ENCODE measurements at regions not wholly inside any gene's neighbourhood (a gene's known extent, or its start where the extent isn't known, plus 50 kb on each side); places are given as distances from the start of the nearest gene placed in this dataset.
A peak's percentile ranks its signal among the peaks of the same experiment; 100 is the strongest.

GRCh38 chr19:21626924-21627697, 121.7 kb downstream of the ZNF429 start (continued):
- no peak for TF ChIP-seq AFF4 (CRISPR knock-in tag; IDR thresholded peaks at IDR 0.05)
- TF ChIP-seq CTCF (IDR thresholded peaks at IDR 0.05 in 2 of 3, conservative IDR thresholded peaks at IDR 0.05 in 1 of 3; ENCODE audit: insufficient read depth in 2 of 3, low read depth in 1 of 3, low read length in 3 of 3), result no peak

- Histone ChIP-seq H3K4me2 (ENCODE audit: insufficient read depth, low read length) (no peak overlapping the region), H3K36me3 (ENCODE audit: control insufficient read depth, insufficient read depth, low read length) (no peaks in the 10 kb centered on the region), H4K20me1 (replicated peaks; ENCODE audit: control insufficient read depth, insufficient read depth, low read length) (no peaks in the 10 kb centered on the region), H3K79me2 (ENCODE audit: control insufficient read depth, insufficient read depth, low read length) (no peaks in the 10 kb centered on the region), H2AFZ (ENCODE audit: low read depth, low read length) (no peak overlapping the region), H3K27ac (ENCODE audit: extremely low read depth, low read depth, low read length) (peak overlapping the region; percentile 46; the same call in 1 of the 3 replicates), H3K9ac (ENCODE audit: insufficient read depth in 1 of 2, low read depth in 2 of 2, low read length in 2 of 2) (no peak overlapping the region), H3K4me3 (no peak overlapping the region), H3K4me1 (replicated peaks in 1 of 2; ENCODE audit: control insufficient read depth in 2 of 2, insufficient read depth in 2 of 2, low read length in 2 of 2) (peaks cover 0 to 34% of the 10 kb centered on the region in 2 experiments; a peak in 4 of 5 replicates), H3K9me3 (replicated peaks; ENCODE audit: control insufficient read depth, insufficient read depth, low read depth, low read length) (no peaks in the 10 kb centered on the region), H3K9me1 (ENCODE audit: control insufficient read depth, insufficient read depth, low read length) (no peaks in the 10 kb centered on the region), H3K27me3 (ENCODE audit: control insufficient read depth in 2 of 2, insufficient read depth in 2 of 2, low read length in 2 of 2) (no peaks in the 10 kb centered on the region)
- FAIRE-seq (no peak), ATAC-seq (no peak), DNase-seq (ENCODE audit: extremely low read depth in 1 of 4, low spot score in 3 of 4) (no peak)
- no TSS peak for BruUV-seq (replicated peaks)
- POLR2A ChIA-PET, result interaction anchor here (0.6 to 1.4 kb wide), 4 partner anchors 11 to 1859 kb away, joined by 3 to 6 read pairs (median 4); no protein-coding TSS in a partner anchor
- in situ Hi-C loops (cut with MboI) (no loop called here), intact Hi-C loops (cut with micrococcal nuclease) (no loop called here)
- TF ChIP-seq ATF7 (IDR thresholded peaks at IDR 0.05) (peak; percentile 59; the same call in 1 of the 2 replicates), ATF1 (CRISPR knock-in tag; IDR thresholded peaks at IDR 0.05) (no peak), ATF1 (tag; IDR thresholded peaks at IDR 0.05) (peak; percentile 55; the same call in 1 of the 2 replicates), HMGN3 (IDR thresholded peaks at IDR 0.05; ENCODE audit: borderline replicate concordance, extremely low read depth, insufficient read length, low read depth, low read length) (no peak), HES1 (IDR thresholded peaks at IDR 0.05; ENCODE audit: low read depth) (no peak), TGIF2 (CRISPR knock-in tag; IDR thresholded peaks at IDR 0.05) (no peak), CBFA2T3 (IDR thresholded peaks at IDR 0.05) (0 out of 2 replicates have a peak, but pooled peaks have one; percentile 13), NR2F6 (CRISPR knock-in tag; IDR thresholded peaks at IDR 0.05) (no peak), ATF3 (IDR thresholded peaks at IDR 0.05) (peak; percentile 74), ATF3 (CRISPR knock-in tag; conservative IDR thresholded peaks at IDR 0.05) (no peak)
- CTCF ChIA-PET (ENCODE audit: low intra/inter-chr PET ratio), result no interaction called here
- 13% methylated on average over 1 of the region's 1 CpG for WGBS (ENCODE audit: insufficient coverage, low coverage, missing lambda C conversion rate)
Measured at GRCh38 chr19:21626091-21626490, 120.7 kb downstream of the ZNF429 start.

Data from K562 (cell line).